Motor neuron (in vitro differentiated cells): ENCODE measurements at regions not wholly inside any gene's neighbourhood (a gene's known extent, or its start where the extent isn't known, plus 50 kb on each side); places are given as distances from the start of the nearest gene placed in this dataset.

ENCODE experiments used
- ATAC-seq, 8 experiments: fragments of 200-7000 bp; cut with Tn5 transposase; replicated peaks in 6 of 8; 2 replicates each; pipeline ENCODE4 v1.8.0; 2021; ENCODE audit warnings: mild to moderate bottlenecking in 8 of 8, moderate library complexity in 8 of 8
- H3K27ac ChIP-seq, 2 donors: fragments of 250-450 bp; sonication (Bioruptor Pico); 2 replicates each; pipeline ENCODE4 v1.9.0; 2021; ENCODE audit warnings: antibody characterized with exemption in 2 of 2, mild to moderate bottlenecking in 2 of 2, moderate library complexity in 1 of 2
- H3K4me1 ChIP-seq, 2 donors: fragments of 250-450 bp; sonication (Bioruptor Pico); replicated peaks in 1 of 2; 2 replicates each; pipeline ENCODE4 v1.6.1; 2021; ENCODE audit warnings: antibody characterized with exemption in 2 of 2, mild to moderate bottlenecking in 2 of 2, moderate library complexity in 1 of 2
- H3K4me3 ChIP-seq, 5 donors: fragments of 250-450 bp; sonication (Bioruptor Pico); 2 replicates each; pipeline ENCODE4 v1.9.0; 2021; ENCODE audit warnings: antibody characterized with exemption in 5 of 5, mild to moderate bottlenecking in 5 of 5, moderate library complexity in 4 of 5
- WGBS, 10 experiments: fragments of 450-650 bp; shearing (Covaris generic); methylation state at CpG; one replicate each; pipeline ENCODE4 v1.0.0; 2022; 5-methylcytosine and 5-hydroxymethylcytosine counted together
- in situ Hi-C, 9 experiments: fragments of 400-800 bp; cut with MboI; loops; one replicate each; pipeline ENCODE4 v1.15.0; 2021; ENCODE audit warnings: low sequenced_read_pairs in 9 of 9, low pct_unique_long_range_greater_than_20kb in 2 of 9; ENCODE audit not compliant: unreplicated experiment in 9 of 9

DNA sequence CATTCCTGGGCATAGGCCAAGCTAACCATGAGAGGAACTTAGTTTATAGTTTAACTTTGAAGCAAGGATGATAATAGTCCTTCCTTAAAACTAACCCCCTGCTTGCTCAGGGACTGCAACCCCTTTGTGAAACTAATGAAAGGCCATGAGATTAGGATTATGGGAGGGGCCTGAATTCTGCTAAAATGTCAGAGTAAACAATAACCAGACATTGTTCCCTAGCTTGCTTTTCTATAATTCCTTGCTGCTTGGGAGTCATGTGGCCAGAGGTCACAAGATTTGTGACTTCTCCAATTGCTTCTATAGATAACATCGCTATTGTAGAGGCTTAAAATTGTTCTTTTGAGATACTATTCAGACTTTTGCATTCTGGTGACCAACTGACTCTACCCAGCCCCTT, 634.0 kb downstream of the TBC1D4 start:
- WGBS, 10 experiments, result 50 to 100% (median 75%) methylated on average over 1 of the region's 1 CpG; no CpG with 5 or more reads in 6 of the 10 experiments
- Histone ChIP-seq H3K4me3 (no peak overlapping the region), H3K4me1 (no peaks in the 10 kb centered on the region), H3K27ac (no peak overlapping the region)
- ATAC-seq, result no peak
- in situ Hi-C loops, result loop anchor here in 1 of 9 experiments (25.0 kb wide), 1 partner anchor 364 kb away; no protein-coding TSS in a partner anchor

DNA sequence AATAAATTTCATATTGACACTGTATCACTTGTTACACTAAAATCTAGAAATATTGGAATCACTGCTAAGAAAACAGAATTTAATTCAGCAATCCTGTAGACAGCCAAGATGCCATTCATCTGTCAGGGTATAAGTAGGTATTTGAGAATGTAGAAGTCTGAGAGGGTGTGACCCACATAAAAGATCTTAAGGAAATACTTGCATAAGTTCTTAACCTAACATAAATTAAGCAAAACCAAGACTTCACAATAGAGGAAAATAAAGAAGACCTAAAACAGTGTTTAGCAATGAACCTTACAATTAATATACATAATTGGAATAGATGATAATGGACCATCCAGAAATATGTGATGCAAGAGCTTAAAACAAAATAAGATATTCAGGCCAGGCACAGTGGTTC, 636.2 kb downstream of the TBC1D4 start:
- no peak overlapping the region for H3K27ac ChIP-seq
- no peaks in the 10 kb centered on the region for H3K4me1 ChIP-seq
- no peak overlapping the region for H3K4me3 ChIP-seq
- ATAC-seq, result peak in 3 of 8 experiments; percentile 83 to 99 (median 98)
- in situ Hi-C loops, result loop anchor here in 1 of 9 experiments (25.0 kb wide), 1 partner anchor 366 kb away; no protein-coding TSS in a partner anchor

DNA sequence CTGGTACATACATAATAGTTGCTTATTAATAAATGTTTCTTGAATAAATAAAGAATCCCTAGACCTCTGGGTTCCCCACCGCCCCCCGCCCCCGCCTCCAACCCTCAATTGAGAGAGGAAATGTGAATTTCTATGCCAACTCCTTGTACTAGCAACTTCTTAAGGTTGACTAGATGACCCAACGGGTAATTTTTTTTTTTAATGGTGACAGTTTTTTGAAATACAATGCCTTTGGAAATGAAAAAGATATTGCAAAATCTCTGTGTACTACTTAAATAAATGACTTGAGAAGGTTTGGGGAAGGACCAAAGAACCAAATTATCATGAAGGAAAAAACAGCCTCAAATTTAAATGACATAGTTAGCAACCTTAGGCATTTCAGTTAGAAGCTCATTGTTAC, 640.3 kb downstream of the TBC1D4 start:
- Histone ChIP-seq H3K4me1 (no peaks in the 10 kb centered on the region), H3K4me3 (no peak overlapping the region), H3K27ac (no peak overlapping the region)
- 71 to 100% (median 100%) methylated on average over 1 to 4 of the region's 4 CpGs; no CpG with 5 or more reads in 3 of the 10 experiments for WGBS, 10 experiments
- in situ Hi-C loops, result loop anchor here in 1 of 9 experiments (25.0 kb wide), 1 partner anchor 371 kb away; no protein-coding TSS in a partner anchor
- ATAC-seq, result no peak

DNA sequence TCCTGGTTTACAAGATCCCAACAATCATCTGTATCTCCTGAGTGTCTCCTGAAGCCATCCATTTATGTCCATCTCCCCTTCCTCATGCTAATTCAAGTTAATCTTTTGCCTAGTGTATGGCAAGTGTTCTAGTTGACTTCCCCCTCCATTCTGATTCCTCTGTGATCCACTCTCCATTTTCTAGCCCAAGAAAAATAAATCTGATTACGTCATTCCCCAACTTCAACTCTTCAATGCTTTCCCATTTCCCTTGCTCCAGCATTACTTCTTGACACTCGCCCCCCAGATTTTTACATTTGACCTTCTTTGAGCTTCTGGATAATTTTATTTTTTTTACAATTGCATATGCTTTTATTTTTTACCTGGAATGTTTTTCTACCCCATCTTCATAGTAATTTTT, 640.8 kb downstream of the TBC1D4 start:
- Histone ChIP-seq H3K4me3 (no peak overlapping the region), H3K27ac (no peak overlapping the region), H3K4me1 (no peaks in the 10 kb centered on the region)
- in situ Hi-C loops, result loop anchor here in 1 of 9 experiments (25.0 kb wide), 1 partner anchor 371 kb away; no protein-coding TSS in a partner anchor
- ATAC-seq, result no peak
- 0 to 100% (median 89%) methylated on average over 1 to 2 of the region's 2 CpGs for WGBS, 10 experiments

DNA sequence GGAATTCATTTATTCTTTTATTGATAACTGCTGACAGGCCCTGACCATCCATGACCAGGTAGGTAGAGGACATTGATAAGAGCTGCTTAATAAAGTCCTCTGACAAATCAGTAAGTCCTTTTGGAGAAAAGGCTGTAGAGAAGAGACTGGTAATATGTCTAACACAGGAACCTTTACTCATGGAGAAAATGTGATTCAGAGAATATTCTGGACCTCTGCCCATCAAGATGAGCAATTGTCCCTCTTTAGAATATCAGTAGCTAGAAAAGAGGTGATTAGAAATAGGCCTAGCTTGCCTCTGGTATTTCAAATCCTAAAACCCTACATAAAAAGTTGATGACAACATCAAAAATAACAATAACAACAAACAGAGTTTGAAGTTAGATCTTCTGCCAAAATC, 642.3 kb downstream of the TBC1D4 start:
- in situ Hi-C loops, result loop anchor here in 1 of 9 experiments (25.0 kb wide), 1 partner anchor 373 kb away; no protein-coding TSS in a partner anchor
- ATAC-seq, result no peak
- Histone ChIP-seq H3K4me3 (no peak overlapping the region), H3K27ac (no peak overlapping the region), H3K4me1 (no peaks in the 10 kb centered on the region)

DNA sequence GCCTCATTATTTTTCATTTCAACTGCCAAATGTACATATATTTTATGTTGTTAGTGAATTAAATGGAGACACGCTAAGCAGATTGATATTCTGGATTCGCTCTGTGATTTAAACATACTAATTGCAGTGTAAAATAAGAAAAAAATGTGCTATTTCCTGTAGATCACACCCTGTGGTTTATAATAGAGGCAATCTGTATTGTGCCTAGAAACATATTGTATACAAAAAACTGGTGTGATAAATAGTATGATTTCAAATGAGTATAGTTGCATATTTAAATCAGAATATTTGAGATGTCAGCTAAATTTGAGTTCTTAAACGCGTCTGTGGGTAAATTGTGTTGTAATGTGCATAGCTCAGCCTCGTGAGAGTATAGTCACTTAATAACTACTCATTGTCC, 643.9 kb downstream of the TBC1D4 start:
- 28 to 100% (median 84%) methylated on average over 1 to 5 of the region's 5 CpGs; no CpG with 5 or more reads in 2 of the 10 experiments for WGBS, 10 experiments
- no peak overlapping the region for H3K27ac ChIP-seq
- ATAC-seq, result no peak
- in situ Hi-C loops, result loop anchor here in 1 of 9 experiments (25.0 kb wide), 1 partner anchor 374 kb away; no protein-coding TSS in a partner anchor
- H3K4me1 ChIP-seq, result no peaks in the 10 kb centered on the region
- no peak overlapping the region for H3K4me3 ChIP-seq

DNA sequence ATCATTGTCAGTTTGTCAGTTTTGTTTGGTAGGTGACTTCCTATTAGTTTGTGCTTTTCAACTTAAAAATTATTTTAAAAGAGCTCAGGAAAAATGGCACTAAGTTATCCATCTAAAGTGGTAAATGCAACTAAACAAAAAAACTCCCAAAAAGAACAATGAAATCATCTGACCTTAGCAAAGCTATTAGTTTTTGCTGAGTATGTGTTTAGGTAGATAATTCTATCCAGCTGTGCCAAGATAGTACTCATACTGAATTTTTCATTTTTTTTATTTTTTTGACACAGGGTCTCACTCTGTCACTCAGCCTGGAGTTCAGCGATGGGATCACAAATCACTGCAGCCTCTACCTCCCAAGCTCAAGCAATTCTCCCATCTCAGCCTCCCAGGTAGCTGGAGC, 645.3 kb downstream of the TBC1D4 start:
- no peak for ATAC-seq
- Histone ChIP-seq H3K4me3 (no peak overlapping the region), H3K4me1 (no peaks in the 10 kb centered on the region), H3K27ac (no peak overlapping the region)
- WGBS, 10 experiments, result 63 to 100% (median 100%) methylated on average over 1 of the region's 1 CpG; no CpG with 5 or more reads in 2 of the 10 experiments
- in situ Hi-C loops, result loop anchor here in 1 of 9 experiments (25.0 kb wide), 1 partner anchor 376 kb away; no protein-coding TSS in a partner anchor

DNA sequence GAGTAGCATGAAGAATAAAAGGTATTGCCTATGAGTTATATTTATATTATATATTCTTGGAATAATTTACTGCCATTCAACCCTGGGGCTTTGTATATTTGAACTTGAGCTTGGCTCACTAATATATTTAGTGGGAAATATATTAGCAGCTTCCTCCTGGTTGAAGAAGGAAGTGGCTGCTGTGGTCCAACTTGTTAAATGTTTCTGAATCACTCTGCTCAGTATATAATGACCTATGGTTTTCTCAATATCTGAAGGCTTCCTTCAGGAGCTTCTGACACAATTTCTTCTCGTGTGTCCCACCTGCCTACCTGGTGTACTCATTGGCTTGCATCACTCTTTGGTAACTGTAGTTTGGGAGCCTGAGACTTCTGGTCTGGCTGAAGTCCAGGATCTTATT, 646.4 kb downstream of the TBC1D4 start:
- H3K27ac ChIP-seq, result no peak overlapping the region
- in situ Hi-C loops, result loop anchor here in 1 of 9 experiments (25.0 kb wide), 1 partner anchor 377 kb away; no protein-coding TSS in a partner anchor
- WGBS, 10 experiments, result 40 to 100% (median 43%) methylated on average over 1 of the region's 1 CpG; no CpG with 5 or more reads in 5 of the 10 experiments

DNA sequence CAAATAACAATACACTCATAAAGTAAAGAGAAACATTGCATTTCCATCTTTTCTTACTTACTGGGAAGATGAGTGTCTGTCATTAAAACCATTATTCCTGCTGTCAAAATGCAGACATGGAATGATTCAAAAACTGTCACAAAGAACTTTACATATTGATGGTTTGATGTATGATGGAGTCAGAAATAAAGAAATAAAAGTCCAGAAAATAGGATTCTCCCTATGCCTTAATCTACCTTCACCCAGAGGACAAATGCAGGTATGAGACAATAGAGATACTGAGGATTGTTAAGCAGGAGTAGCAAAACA, 656.1 kb downstream of the TBC1D4 start:
- H3K27ac ChIP-seq, result no peak overlapping the region
- H3K4me3 ChIP-seq, result no peak overlapping the region

More for the DNA sequence above, 646.4 kb downstream of the TBC1D4 start:
- ATAC-seq, result no peak
- H3K4me3 ChIP-seq, result no peak overlapping the region
- H3K4me1 ChIP-seq, result no peaks in the 10 kb centered on the region

DNA sequence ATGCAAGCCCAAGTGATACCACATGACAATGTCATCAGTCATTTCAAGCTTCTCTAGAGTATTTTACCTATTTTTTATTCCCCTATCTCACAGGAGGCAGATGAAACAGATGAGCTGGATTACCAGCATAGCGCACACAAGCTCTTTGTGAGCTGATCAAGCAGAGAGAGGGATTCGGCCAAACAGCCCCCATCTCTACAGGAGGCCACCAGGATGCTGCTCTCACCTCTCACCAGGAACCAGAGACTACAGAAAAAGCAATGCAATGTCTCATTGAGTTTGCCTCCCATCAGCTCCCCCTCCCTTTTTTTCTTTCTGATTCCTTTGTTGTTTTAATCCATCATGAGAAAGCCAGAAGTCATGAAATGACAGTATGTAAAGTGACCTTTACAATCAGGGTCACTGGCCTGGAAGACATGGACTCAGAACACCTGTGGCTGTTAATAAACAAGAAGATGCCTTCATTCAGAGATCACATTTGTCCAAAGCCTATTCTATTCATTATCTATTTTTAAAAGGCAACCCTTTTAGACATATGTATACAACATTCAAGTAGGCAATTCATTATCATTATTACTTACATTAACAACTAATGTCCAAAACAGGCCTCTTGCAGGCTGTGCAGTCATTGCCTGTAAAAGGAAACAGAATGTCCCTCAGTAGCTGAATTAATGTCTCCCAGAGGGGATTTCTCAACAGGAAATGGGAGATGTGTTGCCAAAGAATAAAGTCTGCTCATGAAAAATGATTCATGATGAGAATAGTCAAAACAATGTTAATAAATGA, 656.6 kb downstream of the TBC1D4 start:
- Histone ChIP-seq H3K4me1 (peaks cover 0 to 6% of the 10 kb centered on the region in 2 donors), H3K4me3 (no peak overlapping the region), H3K27ac (no peak overlapping the region)
- in situ Hi-C loops, result loop anchor here in 1 of 9 experiments (25.0 kb wide), 1 partner anchor 387 kb away; no protein-coding TSS in a partner anchor
- WGBS, 10 experiments, result 40 to 100% (median 49%) methylated on average over 1 to 2 of the region's 2 CpGs; no CpG with 5 or more reads in 6 of the 10 experiments
- ATAC-seq, result peak in 6 of 8 experiments; percentile 56 to 98 (median 79)

More for the DNA sequence above, 656.1 kb downstream of the TBC1D4 start:
- no peak for ATAC-seq
- in situ Hi-C loops, result loop anchor here in 1 of 9 experiments (25.0 kb wide), 1 partner anchor 386 kb away; no protein-coding TSS in a partner anchor
- H3K4me1 ChIP-seq, result peaks cover 0 to 6% of the 10 kb centered on the region in 2 donors

DNA sequence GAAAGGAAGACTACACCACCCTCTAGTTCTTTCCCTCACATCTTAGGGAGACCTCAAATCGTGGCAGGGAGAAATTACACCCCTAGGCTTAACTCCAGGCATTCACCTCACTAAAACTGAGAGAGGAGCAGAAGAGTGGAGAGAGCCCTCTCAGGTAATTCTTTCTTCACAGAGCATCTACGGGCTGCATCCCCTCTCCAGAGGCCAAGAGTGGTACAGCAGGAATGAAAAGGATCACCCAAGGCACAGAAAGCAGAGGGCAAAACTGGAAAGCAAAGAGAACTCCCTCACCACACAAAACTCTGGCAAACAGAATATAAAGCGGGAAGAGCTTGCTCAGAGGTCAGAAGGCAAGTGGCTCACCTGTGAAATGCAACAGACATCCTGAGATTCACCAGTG, 661.2 kb downstream of the TBC1D4 start:
- H3K27ac ChIP-seq, result no peak overlapping the region
- in situ Hi-C loops, result no loop called here
- no peak overlapping the region for H3K4me3 ChIP-seq
- 53 to 100% (median 100%) methylated on average over 1 to 3 of the region's 3 CpGs; no CpG with 5 or more reads in 4 of the 10 experiments for WGBS, 10 experiments
- no peak for ATAC-seq
- peaks cover 0 to 4% of the 10 kb centered on the region in 2 donors for H3K4me1 ChIP-seq

DNA sequence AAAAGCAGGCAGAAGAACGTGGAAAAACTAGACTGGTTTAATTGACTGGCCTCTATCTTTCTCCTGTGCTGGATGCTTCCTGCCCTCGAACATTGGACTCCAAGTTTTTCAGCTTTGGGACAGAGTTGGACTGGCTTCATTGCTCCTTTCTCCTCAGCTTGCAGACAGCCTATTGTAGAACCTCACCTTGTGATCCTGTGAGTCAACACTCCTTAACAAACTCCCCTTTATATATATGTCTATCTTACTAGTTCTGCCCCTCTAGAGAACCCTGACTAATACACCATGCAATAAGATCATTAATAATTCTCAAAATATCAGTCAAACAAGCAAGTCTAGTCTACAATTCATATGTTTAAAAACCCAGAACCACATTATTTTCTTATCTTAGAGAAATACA, 662.4 kb downstream of the TBC1D4 start:
- H3K27ac ChIP-seq, result no peak overlapping the region
- H3K4me1 ChIP-seq, result no peaks in the 10 kb centered on the region
- 42 to 92% (median 76%) methylated on average over 2 of the region's 2 CpGs; no CpG with 5 or more reads in 6 of the 10 experiments for WGBS, 10 experiments
- ATAC-seq, result no peak
- in situ Hi-C loops, result no loop called here
- no peak overlapping the region for H3K4me3 ChIP-seq

DNA sequence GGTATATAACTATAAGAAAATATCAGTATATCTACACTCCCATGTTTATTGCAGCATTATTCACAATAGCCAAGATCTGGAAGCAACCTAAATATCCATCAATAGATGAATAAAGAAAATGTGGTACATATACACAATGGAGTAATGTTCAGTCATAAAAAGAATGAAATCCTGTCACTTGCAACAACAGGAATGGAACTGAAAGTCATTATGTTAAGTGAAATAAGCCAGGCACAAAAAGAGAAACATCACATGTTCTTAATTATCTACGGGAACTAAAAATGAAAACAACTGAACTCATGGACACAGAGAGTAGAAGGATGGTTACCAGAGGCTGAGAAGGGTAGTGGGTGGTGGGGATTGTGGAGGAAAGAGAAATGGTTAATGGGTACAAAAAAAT, 665.2 kb downstream of the TBC1D4 start:
- WGBS, 10 experiments, result 9 to 100% (median 58%) methylated on average over 1 of the region's 1 CpG; no CpG with 5 or more reads in 2 of the 10 experiments
- Histone ChIP-seq H3K4me3 (no peak overlapping the region), H3K4me1 (no peaks in the 10 kb centered on the region), H3K27ac (no peak overlapping the region)
- in situ Hi-C loops, result no loop called here
- peak in 2 of 8 experiments; percentile 40 to 66 for ATAC-seq
